ENCODE measurements at regions not wholly inside any gene's neighbourhood (a gene's known extent, or its start where the extent isn't known, plus 50 kb on each side); places are given as distances from the start of the nearest gene placed in this dataset.

- Histone ChIP-seq H3K4me3 (replicated peaks; ENCODE audit: low read depth, low read length) (no peak overlapping the region), H3K27me3 (replicated peaks; ENCODE audit: control insufficient read depth, insufficient read depth, low read length) (no peaks in the 10 kb centered on the region), H3K36me3 (ENCODE audit: control insufficient read depth, insufficient read depth, low read length) (no peaks in the 10 kb centered on the region)
- peak; percentile 3 for DNase-seq (ENCODE audit: extremely low read depth, insufficient read length)
- TF ChIP-seq CTCF (IDR thresholded peaks at IDR 0.05; ENCODE audit: insufficient read depth, low read length, poor library complexity, severe bottlenecking): peak; percentile 77
Observed at GRCh38 chr14:87805315-87805723, 187.7 kb downstream of the GALC start.

GRCh38 chr14:87800216-87800615, 192.8 kb downstream of the GALC start:
- DNase-seq (ENCODE audit: extremely low read depth, insufficient read length): no peak
- Histone ChIP-seq H3K36me3 (ENCODE audit: control insufficient read depth, insufficient read depth, low read length) (no peaks in the 10 kb centered on the region), H3K27me3 (replicated peaks; ENCODE audit: control insufficient read depth, insufficient read depth, low read length) (no peaks in the 10 kb centered on the region), H3K4me3 (replicated peaks; ENCODE audit: low read depth, low read length) (no peak overlapping the region)
- TF ChIP-seq CTCF (IDR thresholded peaks at IDR 0.05; ENCODE audit: insufficient read depth, low read length, poor library complexity, severe bottlenecking): no peak

- TF ChIP-seq CTCF (IDR thresholded peaks at IDR 0.05; ENCODE audit: insufficient read depth, low read length, poor library complexity, severe bottlenecking): no peak
- Histone ChIP-seq H3K4me3 (replicated peaks; ENCODE audit: low read depth, low read length) (no peak overlapping the region), H3K27me3 (replicated peaks; ENCODE audit: control insufficient read depth, insufficient read depth, low read length) (no peaks in the 10 kb centered on the region), H3K36me3 (ENCODE audit: control insufficient read depth, insufficient read depth, low read length) (no peaks in the 10 kb centered on the region)
- DNase-seq (ENCODE audit: extremely low read depth, insufficient read length): no peak
Observed at GRCh38 chr14:87799400-87799799, 193.6 kb downstream of the GALC start.

- Histone ChIP-seq H3K27me3 (replicated peaks; ENCODE audit: control insufficient read depth, insufficient read depth, low read length) (no peaks in the 10 kb centered on the region), H3K36me3 (ENCODE audit: control insufficient read depth, insufficient read depth, low read length) (no peaks in the 10 kb centered on the region), H3K4me3 (replicated peaks; ENCODE audit: low read depth, low read length) (no peak overlapping the region)
- no peak for DNase-seq (ENCODE audit: extremely low read depth, insufficient read length)
- TF ChIP-seq CTCF (IDR thresholded peaks at IDR 0.05; ENCODE audit: insufficient read depth, low read length, poor library complexity, severe bottlenecking): no peak
Observed at GRCh38 chr14:87797001-87797400, 196.0 kb downstream of the GALC start.

- no peak overlapping the region for H3K4me3 ChIP-seq (replicated peaks; ENCODE audit: low read depth, low read length)
- no peak for TF ChIP-seq CTCF (IDR thresholded peaks at IDR 0.05; ENCODE audit: insufficient read depth, low read length, poor library complexity, severe bottlenecking)
- DNase-seq (ENCODE audit: extremely low read depth, insufficient read length): no peak
- H3K36me3 ChIP-seq (ENCODE audit: control insufficient read depth, insufficient read depth, low read length): no peaks in the 10 kb centered on the region
- H3K27me3 ChIP-seq (replicated peaks; ENCODE audit: control insufficient read depth, insufficient read depth, low read length): no peaks in the 10 kb centered on the region
Observed at GRCh38 chr14:87794561-87794960, 198.4 kb downstream of the GALC start.

- DNase-seq (ENCODE audit: extremely low read depth, insufficient read length): no peak
- H3K36me3 ChIP-seq (ENCODE audit: control insufficient read depth, insufficient read depth, low read length): no peaks in the 10 kb centered on the region
- TF ChIP-seq CTCF (IDR thresholded peaks at IDR 0.05; ENCODE audit: insufficient read depth, low read length, poor library complexity, severe bottlenecking): no peak
- H3K4me3 ChIP-seq (replicated peaks; ENCODE audit: low read depth, low read length): no peak overlapping the region
- H3K27me3 ChIP-seq (replicated peaks; ENCODE audit: control insufficient read depth, insufficient read depth, low read length): no peaks in the 10 kb centered on the region
Observed at GRCh38 chr14:87785897-87786296, 207.1 kb downstream of the GALC start.
